GM03348 (cell line): ENCODE measurements at regions not wholly inside any gene's neighbourhood (a gene's known extent, or its start where the extent isn't known, plus 50 kb on each side); places are given as distances from the start of the nearest gene placed in this dataset.

ENCODE experiments used
- DNase-seq: peaks from one replicate; pipeline ENCODE4 v3.0.0; 2012; ENCODE audit warnings: low spot score

- DNase-seq, result no peak
These were observed 273.4 kb upstream of the TNRC6C start for GRCh38 chr17:77684803-77685798.

- DNase-seq, result no peak
These were observed 272.5 kb upstream of the TNRC6C start for GRCh38 chr17:77685881-77686486.

GRCh38 chr17:77686903-77687302 lies 271.6 kb upstream of the TNRC6C start:
- DNase-seq, result no peak

GRCh38 chr17:77687417-77687816 lies 271.1 kb upstream of the TNRC6C start:
- DNase-seq, result no peak

GRCh38 chr17:77687921-77688320 lies 270.6 kb upstream of the TNRC6C start:
- no peak for DNase-seq

GRCh38 chr17:77688369-77688768 lies 270.1 kb upstream of the TNRC6C start:
- no peak for DNase-seq

- DNase-seq, result no peak
These were observed 268.0 kb upstream of the TNRC6C start for GRCh38 chr17:77690271-77691161.

- DNase-seq, result no peak
These were observed 267.1 kb upstream of the TNRC6C start for GRCh38 chr17:77691216-77692085.

- DNase-seq, result peak; percentile 39
These were observed 265.8 kb upstream of the TNRC6C start for GRCh38 chr17:77692571-77693161.

GRCh38 chr17:77693301-77693700 lies 265.2 kb upstream of the TNRC6C start:
- no peak for DNase-seq

- DNase-seq, result no peak
These were observed 264.7 kb upstream of the TNRC6C start for GRCh38 chr17:77693776-77694175.

GRCh38 chr17:77694391-77695363 lies 263.8 kb upstream of the TNRC6C start:
- DNase-seq, result no peak

GRCh38 chr17:77695386-77695785 lies 263.1 kb upstream of the TNRC6C start:
- no peak for DNase-seq

- DNase-seq, result no peak
These were observed 262.3 kb upstream of the TNRC6C start for GRCh38 chr17:77696151-77696720.

- no peak for DNase-seq
These were observed 261.6 kb upstream of the TNRC6C start for GRCh38 chr17:77696721-77697460.

- no peak for DNase-seq
These were observed 260.8 kb upstream of the TNRC6C start for GRCh38 chr17:77697480-77698400.

- no peak for DNase-seq
These were observed 259.4 kb upstream of the TNRC6C start for GRCh38 chr17:77698903-77699623.
